ENCODE measurements at regions not wholly inside any gene's neighbourhood (a gene's known extent, or its start where the extent isn't known, plus 50 kb on each side); places are given as distances from the start of the nearest gene placed in this dataset.

- in situ Hi-C loops (cut with HindIII; ENCODE audit: low sequenced_read_pairs) = no loop called here
- H3K4me3 ChIP-seq (ENCODE audit: low read depth, low read length) = no peak overlapping the region
- no peak for DNase-seq (ENCODE audit: low read depth)
- no peak for TF ChIP-seq CTCF (IDR thresholded peaks at IDR 0.05; ENCODE audit: low read depth, low read length, missing control alignments)
Measured at GRCh38 chr5:118165619-118166018, 822.7 kb downstream of the DTWD2 start.

GRCh38 chr5:118156181-118156580 is 832.2 kb downstream of the DTWD2 start:
- in situ Hi-C loops (cut with HindIII; ENCODE audit: low sequenced_read_pairs) = no loop called here
- TF ChIP-seq CTCF (IDR thresholded peaks at IDR 0.05; ENCODE audit: low read depth, low read length, missing control alignments) = no peak
- DNase-seq (ENCODE audit: low read depth) = no peak

GRCh38 chr5:118146824-118147223 is 841.5 kb downstream of the DTWD2 start:
- no peak overlapping the region for H3K4me3 ChIP-seq (ENCODE audit: low read depth, low read length)
- no peak for TF ChIP-seq CTCF (IDR thresholded peaks at IDR 0.05; ENCODE audit: low read depth, low read length, missing control alignments)
- DNase-seq (ENCODE audit: low read depth) = no peak
- in situ Hi-C loops (cut with HindIII; ENCODE audit: low sequenced_read_pairs) = no loop called here

More at GRCh38 chr5:118156181-118156580, 832.2 kb downstream of the DTWD2 start:
- H3K4me3 ChIP-seq (ENCODE audit: low read depth, low read length) = no peak overlapping the region

GRCh38 chr5:118144540-118144939 is 843.8 kb downstream of the DTWD2 start:
- no peak overlapping the region for H3K4me3 ChIP-seq (ENCODE audit: low read depth, low read length)

GRCh38 chr5:118139361-118139760 is 849.0 kb downstream of the DTWD2 start:
- in situ Hi-C loops (cut with HindIII; ENCODE audit: low sequenced_read_pairs) = no loop called here
- H3K4me3 ChIP-seq (ENCODE audit: low read depth, low read length) = no peak overlapping the region
- DNase-seq (ENCODE audit: low read depth) = no peak
- no peak for TF ChIP-seq CTCF (IDR thresholded peaks at IDR 0.05; ENCODE audit: low read depth, low read length, missing control alignments)

More at GRCh38 chr5:118144540-118144939, 843.8 kb downstream of the DTWD2 start:
- in situ Hi-C loops (cut with HindIII; ENCODE audit: low sequenced_read_pairs) = no loop called here
- TF ChIP-seq CTCF (IDR thresholded peaks at IDR 0.05; ENCODE audit: low read depth, low read length, missing control alignments) = no peak
- DNase-seq (ENCODE audit: low read depth) = no peak

- no peak overlapping the region for H3K4me3 ChIP-seq (ENCODE audit: low read depth, low read length)
- in situ Hi-C loops (cut with HindIII; ENCODE audit: low sequenced_read_pairs) = no loop called here
- peak; percentile 16 for DNase-seq (ENCODE audit: low read depth)
- no peak for TF ChIP-seq CTCF (IDR thresholded peaks at IDR 0.05; ENCODE audit: low read depth, low read length, missing control alignments)
Measured at GRCh38 chr5:118126159-118126558, 862.2 kb downstream of the DTWD2 start.

- no peak overlapping the region for H3K4me3 ChIP-seq (ENCODE audit: low read depth, low read length)
- in situ Hi-C loops (cut with HindIII; ENCODE audit: low sequenced_read_pairs) = no loop called here
- TF ChIP-seq CTCF (IDR thresholded peaks at IDR 0.05; ENCODE audit: low read depth, low read length, missing control alignments) = no peak
- DNase-seq (ENCODE audit: low read depth) = peak; percentile 0
Measured at GRCh38 chr5:118125687-118126086, 862.7 kb downstream of the DTWD2 start.
